Right atrium auricular region (tissue), 2 donors: ENCODE measurements at regions not wholly inside any gene's neighbourhood (a gene's known extent, or its start where the extent isn't known, plus 50 kb on each side); places are given as distances from the start of the nearest gene placed in this dataset.

Source experiments
- DNase-seq: peaks from one replicate; pipeline ENCODE4 v3.0.0-alpha.2; 2019; ENCODE audit warnings: low spot score
- H3K27ac ChIP-seq, 2 donors: fragments of 200-600 bp; sonication (generic); 1 replicate in 1 of 2; 2 replicates in 1 of 2; pipeline ENCODE4 v1.5.1; 2016 to 2019
- H3K27me3 ChIP-seq, 2 donors: fragments of 200-600 bp; sonication (generic); one replicate each; pipeline versions ENCODE4 v1.5.1 to v1.6.0; 2017 to 2019
- H3K36me3 ChIP-seq: fragments of 200-600 bp; sonication (generic); one replicate; pipeline ENCODE4 v1.5.1; 2016
- H3K4me1 ChIP-seq, 2 donors: fragments of 200-600 bp; sonication (generic); one replicate each; pipeline versions ENCODE4 v1.5.1 to v1.6.0; 2017 to 2019
- H3K4me3 ChIP-seq, 2 donors: fragments of 200-600 bp; sonication (generic); 1 replicate in 1 of 2; 2 replicates in 1 of 2; pipeline ENCODE4 v1.5.1; 2017 to 2019; ENCODE audit warnings: mild to moderate bottlenecking in 1 of 2, moderate library complexity in 1 of 2
- H3K9me3 ChIP-seq, 2 donors: fragments of 200-600 bp; sonication (generic); one replicate each; pipeline ENCODE4 v1.5.1; 2019
- TF ChIP-seq, protein P1 (sequence below), 2 donors: fragments of 200-600 bp; sonication (generic); IDR thresholded peaks; one replicate each; pipeline ENCODE4 v1.5.1; 2019; ENCODE audit warnings: antibody characterized with exemption in 2 of 2

DNA sequence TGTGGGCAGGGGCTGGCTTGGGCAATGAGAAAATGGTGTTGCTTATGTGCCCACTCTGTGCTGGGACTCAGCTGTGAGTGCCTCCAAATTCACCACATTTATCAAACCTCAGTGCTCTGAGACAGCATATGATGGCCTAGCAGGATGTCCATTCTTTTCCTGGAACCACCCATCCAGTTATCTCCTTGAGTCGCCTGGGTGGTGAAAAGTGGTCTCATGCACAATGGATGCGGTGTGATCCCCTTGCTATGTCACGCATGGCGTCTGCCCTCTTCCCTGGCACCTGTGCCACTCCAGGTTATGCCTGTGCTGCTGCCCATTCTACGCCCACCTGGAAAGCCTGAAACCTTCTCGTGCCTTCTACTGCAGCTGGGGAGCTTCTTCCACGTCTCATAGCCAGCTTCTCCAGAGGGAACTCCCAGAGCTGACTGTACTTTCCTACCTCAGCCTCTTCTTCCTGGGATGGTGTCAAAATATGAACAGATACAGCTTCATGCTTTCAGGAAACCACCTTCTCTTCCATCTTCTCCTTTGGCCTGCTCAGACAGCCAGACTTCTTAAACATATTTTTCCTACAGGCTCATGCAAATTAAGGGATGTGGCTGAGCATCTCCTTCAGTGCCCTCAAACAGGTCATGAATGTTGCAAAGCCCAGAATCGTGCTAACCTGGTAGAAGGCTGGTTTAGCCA is 147.3 kb downstream of the PFKFB3 start:
- Histone ChIP-seq H3K4me3 (no peak overlapping the region), H3K27ac (no peak overlapping the region), H3K9me3 (no peaks in the 10 kb centered on the region), H3K4me1 (peaks cover 0 to 6% of the 10 kb centered on the region in 2 donors), H3K36me3 (no peaks in the 10 kb centered on the region), H3K27me3 (no peaks in the 10 kb centered on the region)
- TF ChIP-seq, protein P1, sequence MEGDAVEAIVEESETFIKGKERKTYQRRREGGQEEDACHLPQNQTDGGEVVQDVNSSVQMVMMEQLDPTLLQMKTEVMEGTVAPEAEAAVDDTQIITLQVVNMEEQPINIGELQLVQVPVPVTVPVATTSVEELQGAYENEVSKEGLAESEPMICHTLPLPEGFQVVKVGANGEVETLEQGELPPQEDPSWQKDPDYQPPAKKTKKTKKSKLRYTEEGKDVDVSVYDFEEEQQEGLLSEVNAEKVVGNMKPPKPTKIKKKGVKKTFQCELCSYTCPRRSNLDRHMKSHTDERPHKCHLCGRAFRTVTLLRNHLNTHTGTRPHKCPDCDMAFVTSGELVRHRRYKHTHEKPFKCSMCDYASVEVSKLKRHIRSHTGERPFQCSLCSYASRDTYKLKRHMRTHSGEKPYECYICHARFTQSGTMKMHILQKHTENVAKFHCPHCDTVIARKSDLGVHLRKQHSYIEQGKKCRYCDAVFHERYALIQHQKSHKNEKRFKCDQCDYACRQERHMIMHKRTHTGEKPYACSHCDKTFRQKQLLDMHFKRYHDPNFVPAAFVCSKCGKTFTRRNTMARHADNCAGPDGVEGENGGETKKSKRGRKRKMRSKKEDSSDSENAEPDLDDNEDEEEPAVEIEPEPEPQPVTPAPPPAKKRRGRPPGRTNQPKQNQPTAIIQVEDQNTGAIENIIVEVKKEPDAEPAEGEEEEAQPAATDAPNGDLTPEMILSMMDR (IDR thresholded peaks at IDR 0.05) = no peak
- DNase-seq = no peak

DNA sequence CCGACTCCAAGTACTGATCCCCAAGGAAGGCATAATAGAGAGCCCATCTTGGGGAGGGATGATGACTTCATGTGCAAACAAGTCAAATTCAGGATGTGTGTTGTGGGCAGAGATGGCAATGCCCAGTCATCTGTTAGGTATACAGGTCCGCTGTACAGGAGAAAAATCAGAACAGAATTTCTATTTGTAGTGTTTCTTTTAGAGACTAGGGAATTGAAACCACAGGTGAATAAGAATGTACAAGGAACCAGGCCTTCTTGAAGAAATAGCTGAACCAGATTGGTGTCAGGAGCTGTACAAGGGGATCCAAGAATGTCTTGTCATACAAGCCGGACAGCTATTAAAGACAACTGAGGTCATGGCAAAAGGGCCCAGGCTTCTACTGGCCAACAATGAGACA is 147.9 kb downstream of the PFKFB3 start:
- Histone ChIP-seq H3K36me3 (no peaks in the 10 kb centered on the region), H3K4me3 (no peak overlapping the region), H3K9me3 (peaks cover 0 to 6% of the 10 kb centered on the region in 2 donors), H3K27ac (no peak overlapping the region), H3K4me1 (peaks cover 0 to 6% of the 10 kb centered on the region in 2 donors), H3K27me3 (no peaks in the 10 kb centered on the region)
- DNase-seq = no peak
- TF ChIP-seq, protein P1 (IDR thresholded peaks at IDR 0.05) = no peak

DNA sequence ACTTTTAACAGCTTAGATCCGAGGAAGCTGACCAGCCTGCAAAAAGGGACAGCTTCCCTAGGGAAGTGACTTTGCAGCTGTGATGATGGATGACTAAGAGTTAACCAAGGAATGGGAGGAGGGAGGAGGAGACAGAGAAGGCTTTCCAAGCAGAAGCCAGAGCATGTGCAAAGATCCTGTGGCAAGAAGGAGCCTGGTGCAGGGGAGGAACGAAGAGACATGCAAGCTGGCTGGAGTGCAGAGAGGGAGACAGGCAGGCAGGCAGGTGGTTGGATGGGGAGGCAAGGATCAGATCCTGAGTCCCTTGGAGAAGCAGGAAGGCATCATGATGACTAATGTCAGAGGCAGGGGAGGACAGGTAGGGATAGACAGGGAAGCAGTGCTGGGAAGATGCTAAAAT is 148.8 kb downstream of the PFKFB3 start:
- H3K9me3 ChIP-seq = peaks cover 0 to 15% of the 10 kb centered on the region in 2 donors
- H3K27me3 ChIP-seq = no peaks in the 10 kb centered on the region
- H3K36me3 ChIP-seq = no peaks in the 10 kb centered on the region
- TF ChIP-seq, protein P1 (IDR thresholded peaks at IDR 0.05) = no peak
- no peak for DNase-seq
- no peak overlapping the region for H3K4me3 ChIP-seq
- no peak overlapping the region for H3K27ac ChIP-seq
- H3K4me1 ChIP-seq = peaks cover 0 to 6% of the 10 kb centered on the region in 2 donors

DNA sequence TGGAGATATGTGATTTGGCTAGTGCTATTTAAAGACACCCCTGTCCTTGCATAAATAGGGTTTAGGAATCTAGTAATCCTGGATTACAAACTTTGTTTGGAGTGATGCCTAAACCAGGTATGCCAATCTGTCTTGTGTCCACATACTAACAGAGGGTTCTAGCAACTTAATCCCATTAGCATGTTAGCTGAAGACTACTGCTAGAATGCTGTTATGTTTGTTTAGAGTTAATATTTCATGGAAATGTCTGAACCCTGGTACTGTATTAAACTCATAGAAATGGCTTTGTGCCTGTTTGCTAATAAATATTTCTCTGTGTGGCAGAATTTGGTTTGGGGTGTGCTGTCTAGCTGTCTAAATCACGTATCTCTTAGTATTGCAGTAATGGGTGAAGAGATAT is 150.8 kb downstream of the PFKFB3 start:
- TF ChIP-seq, protein P1 (IDR thresholded peaks at IDR 0.05) = no peak
- Histone ChIP-seq H3K27me3 (no peaks in the 10 kb centered on the region), H3K36me3 (no peaks in the 10 kb centered on the region), H3K9me3 (peaks cover 0 to 27% of the 10 kb centered on the region in 2 donors), H3K4me1 (no peaks in the 10 kb centered on the region), H3K4me3 (no peak overlapping the region), H3K27ac (no peak overlapping the region)
- no peak for DNase-seq

DNA sequence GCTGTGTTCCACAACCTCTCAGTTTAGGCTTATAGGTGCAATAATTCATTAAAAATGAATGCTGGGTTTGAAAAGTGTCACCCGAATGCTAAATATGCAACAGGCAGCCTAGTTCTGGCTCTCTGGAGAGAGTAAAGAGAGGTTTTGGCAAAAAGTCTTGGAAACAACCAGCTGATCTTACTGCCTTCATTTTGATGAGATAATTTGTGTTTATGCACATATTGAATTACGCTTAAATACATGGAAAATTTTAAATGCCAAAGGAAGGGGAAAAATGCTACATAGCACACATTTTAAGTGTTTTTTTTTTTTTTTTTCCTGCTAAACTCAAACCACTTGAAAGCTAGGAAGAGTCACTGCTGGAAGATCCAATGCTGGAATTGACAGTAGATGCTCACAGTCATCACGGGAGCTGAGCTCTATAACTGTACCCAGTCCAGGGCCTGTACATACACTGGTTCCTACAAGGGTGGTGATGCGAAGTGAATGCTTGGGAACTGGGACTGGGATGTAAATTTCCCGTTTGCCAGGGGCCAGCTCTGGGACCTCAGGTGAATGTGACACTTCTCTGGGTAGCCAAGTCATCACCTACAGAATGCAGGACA is 151.5 kb downstream of the PFKFB3 start:
- H3K36me3 ChIP-seq = no peaks in the 10 kb centered on the region
- H3K9me3 ChIP-seq = peaks cover 0 to 27% of the 10 kb centered on the region in 2 donors
- H3K4me1 ChIP-seq = no peaks in the 10 kb centered on the region
- no peak overlapping the region for H3K27ac ChIP-seq
- H3K4me3 ChIP-seq = no peak overlapping the region
- TF ChIP-seq, protein P1 (IDR thresholded peaks at IDR 0.05) = no peak
- H3K27me3 ChIP-seq = no peaks in the 10 kb centered on the region
- DNase-seq = no peak
